Activated CD8-positive, alpha-beta T cell treated with anti-CD3 and anti-CD28 coated beads for 36 hours (primary cell): ENCODE measurements at regions not wholly inside any gene's neighbourhood (a gene's known extent, or its start where the extent isn't known, plus 50 kb on each side); places are given as distances from the start of the nearest gene placed in this dataset.
"Not testable (repeated sequence)": the region's sequence is repeated elsewhere in the genome, so short reads cannot be mapped to it uniquely, and the experiment has no call there.

Source experiments
- ATAC-seq: fragments of 200-7000 bp; cut with Tn5 transposase; one replicate; pipeline ENCODE4 v1.10.0; 2021; ENCODE audit warnings: mild to moderate bottlenecking, moderate library complexity
- CTCF ChIA-PET: fragments of 350-600 bp; sonication (Branson Sonifier 250); formaldehyde crosslinking; loops from one replicate; lab custom pipeline; 2021; ENCODE audit warnings: antibody characterized with exemption; lab: Charles Lee
- POLR2A ChIA-PET: fragments of 350-600 bp; sonication (Branson Sonifier 250); formaldehyde crosslinking; loops from one replicate; lab custom pipeline; 2021; ENCODE audit warnings: antibody characterized with exemption; lab: Charles Lee
- DNase-seq: peaks from one replicate; pipeline ENCODE4 v3.0.0-alpha.2; 2020
- H3K27ac Mint-ChIP-seq: one replicate; pipeline ENCODE4 v1.8.0; 2021; ENCODE audit warnings: mild to moderate bottlenecking, mixed read lengths
- H3K27me3 Mint-ChIP-seq: one replicate; pipeline ENCODE4 v1.8.0; 2021; ENCODE audit warnings: mixed read lengths
- H3K36me3 Mint-ChIP-seq: one replicate; pipeline ENCODE4 v1.8.0; 2021; ENCODE audit warnings: low read depth, mixed read lengths
- H3K4me1 Mint-ChIP-seq: one replicate; pipeline ENCODE4 v1.8.0; 2021; ENCODE audit warnings: low read depth, mixed read lengths
- H3K4me3 Mint-ChIP-seq: one replicate; pipeline ENCODE4 v1.8.0; 2021; ENCODE audit warnings: mild to moderate bottlenecking, moderate library complexity, mixed read lengths
- H3K9me3 Mint-ChIP-seq: one replicate; pipeline ENCODE4 v1.8.0; 2021; ENCODE audit warnings: mixed read lengths
- CTCF ChIP-seq: fragments of 200-600 bp; IDR thresholded peaks from one replicate; pipeline ENCODE4 v1.8.0; 2022; ENCODE audit warnings: antibody characterized with exemption, mild to moderate bottlenecking
- intact Hi-C: fragments of 100-400 bp; cut with micrococcal nuclease; formaldehyde crosslinking; loops from one replicate; pipeline ENCODE4 v1.10.0; 2022

GRCh38 chr1:242914729-242915128 is 340.4 kb downstream of the CEP170 start:
- DNase-seq, CTCF ChIA-PET, H3K4me3 Mint-ChIP-seq, H3K27ac Mint-ChIP-seq, H3K4me1 Mint-ChIP-seq, intact Hi-C loops, H3K9me3 Mint-ChIP-seq, H3K36me3 Mint-ChIP-seq, ATAC-seq, POLR2A ChIA-PET, H3K27me3 Mint-ChIP-seq: not testable (repeated sequence)

- H3K36me3 Mint-ChIP-seq, DNase-seq, intact Hi-C loops, H3K4me3 Mint-ChIP-seq, H3K27ac Mint-ChIP-seq, H3K9me3 Mint-ChIP-seq, POLR2A ChIA-PET, ATAC-seq, CTCF ChIA-PET, H3K27me3 Mint-ChIP-seq, H3K4me1 Mint-ChIP-seq: not testable (repeated sequence)
Measured at GRCh38 chr1:242912855-242913254, 342.2 kb downstream of the CEP170 start.

GRCh38 chr1:242900558-242900957 is 354.5 kb downstream of the CEP170 start:
- H3K27ac Mint-ChIP-seq, H3K9me3 Mint-ChIP-seq, ATAC-seq, H3K27me3 Mint-ChIP-seq, intact Hi-C loops, POLR2A ChIA-PET, H3K4me3 Mint-ChIP-seq, H3K36me3 Mint-ChIP-seq, H3K4me1 Mint-ChIP-seq, CTCF ChIA-PET, DNase-seq: not testable (repeated sequence)

- CTCF ChIA-PET = no interaction called here
- Mint-ChIP-seq H3K27ac (no peak overlapping the region), H3K4me3 (no peak overlapping the region), H3K27me3 (peaks cover 7% of the 10 kb centered on the region), H3K36me3 (no peaks in the 10 kb centered on the region), H3K4me1 (no peaks in the 10 kb centered on the region), H3K9me3 (no peaks in the 10 kb centered on the region)
- POLR2A ChIA-PET = no interaction called here
- intact Hi-C loops = no loop called here
- ATAC-seq (no peak), DNase-seq (peak; percentile 12)
- TF ChIP-seq CTCF = no peak
Measured at GRCh38 chr1:242890192-242890741, 364.8 kb downstream of the CEP170 start.

- H3K27me3 Mint-ChIP-seq = peaks cover 7% of the 10 kb centered on the region
- no peaks in the 10 kb centered on the region for H3K9me3 Mint-ChIP-seq
Measured at GRCh38 chr1:242886137-242886536, 361.6 kb upstream of the PLD5 start.

GRCh38 chr1:242880022-242880421 is 355.5 kb upstream of the PLD5 start:
- POLR2A ChIA-PET, DNase-seq, CTCF ChIA-PET, H3K27ac Mint-ChIP-seq, H3K4me3 Mint-ChIP-seq, intact Hi-C loops, H3K36me3 Mint-ChIP-seq, H3K9me3 Mint-ChIP-seq, ATAC-seq, H3K4me1 Mint-ChIP-seq, H3K27me3 Mint-ChIP-seq: not testable (repeated sequence)

More at GRCh38 chr1:242886137-242886536, 361.6 kb upstream of the PLD5 start:
- intact Hi-C loops = no loop called here
- Mint-ChIP-seq H3K36me3 (no peaks in the 10 kb centered on the region), H3K4me1 (no peaks in the 10 kb centered on the region), H3K4me3 (no peak overlapping the region), H3K27ac (no peak overlapping the region)
- no peak for TF ChIP-seq CTCF
- no peak for ATAC-seq
- ChIA-PET POLR2A (no interaction called here), CTCF (no interaction called here)
- DNase-seq = no peak

GRCh38 chr1:242877743-242878142 is 353.2 kb upstream of the PLD5 start:
- POLR2A ChIA-PET = no interaction called here
- CTCF ChIA-PET = no interaction called here
- Mint-ChIP-seq H3K27me3 (peaks cover 4% of the 10 kb centered on the region), H3K27ac (no peak overlapping the region), H3K4me3 (no peak overlapping the region), H3K4me1 (no peaks in the 10 kb centered on the region), H3K36me3 (no peaks in the 10 kb centered on the region), H3K9me3 (no peaks in the 10 kb centered on the region)
- intact Hi-C loops = no loop called here
- no peak for TF ChIP-seq CTCF
- ATAC-seq (no peak), DNase-seq (no peak)
